GM18867 (cell line): ENCODE measurements at regions not wholly inside any gene's neighbourhood (a gene's known extent, or its start where the extent isn't known, plus 50 kb on each side); places are given as distances from the start of the nearest gene placed in this dataset.
"Not testable (repeated sequence)": the region's sequence is repeated elsewhere in the genome, so short reads cannot be mapped to it uniquely, and the experiment has no call there.

ENCODE experiments used
- ATAC-seq: cut with Tn5 transposase; IDR thresholded peaks from one replicate; pipeline ENCODE4 v1.9.1; 2021; ENCODE audit warnings: mild to moderate bottlenecking, moderate library complexity; ENCODE audit not compliant: unreplicated experiment

DNA sequence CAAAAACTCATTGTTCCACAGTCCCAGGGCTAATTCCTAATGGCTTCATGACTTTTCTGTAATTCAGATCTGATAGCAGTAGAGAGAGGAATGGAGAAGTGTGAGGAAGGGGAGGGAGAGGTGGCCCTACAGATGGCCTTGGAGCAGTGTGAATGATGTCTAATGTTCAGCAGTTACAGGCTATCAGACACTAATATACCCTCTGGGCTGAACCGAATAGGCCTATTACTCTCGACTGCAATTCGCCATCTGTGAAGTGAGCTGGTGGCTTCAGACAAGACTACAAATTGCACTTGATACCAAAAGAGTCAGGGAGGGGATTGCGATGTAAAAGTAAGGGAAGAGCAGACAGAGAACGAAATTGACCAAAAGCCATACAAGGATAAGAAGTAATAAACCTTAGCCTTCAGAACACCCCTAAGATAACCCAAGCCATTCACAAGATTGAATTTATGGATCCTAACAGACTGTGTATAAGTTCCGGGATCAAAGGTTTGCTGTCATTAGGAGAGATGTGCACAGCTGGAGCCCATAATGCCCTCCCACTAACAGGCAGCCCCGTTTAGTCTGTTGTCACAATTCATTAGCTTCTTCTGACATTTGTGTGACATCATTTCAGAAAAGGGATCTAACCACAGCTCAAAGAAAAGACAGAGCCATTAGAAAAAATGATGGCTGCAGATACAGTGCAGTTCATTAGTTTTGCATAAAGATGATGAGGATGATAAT is 642.4 kb upstream of the API5 start:
- ATAC-seq = no peak

DNA sequence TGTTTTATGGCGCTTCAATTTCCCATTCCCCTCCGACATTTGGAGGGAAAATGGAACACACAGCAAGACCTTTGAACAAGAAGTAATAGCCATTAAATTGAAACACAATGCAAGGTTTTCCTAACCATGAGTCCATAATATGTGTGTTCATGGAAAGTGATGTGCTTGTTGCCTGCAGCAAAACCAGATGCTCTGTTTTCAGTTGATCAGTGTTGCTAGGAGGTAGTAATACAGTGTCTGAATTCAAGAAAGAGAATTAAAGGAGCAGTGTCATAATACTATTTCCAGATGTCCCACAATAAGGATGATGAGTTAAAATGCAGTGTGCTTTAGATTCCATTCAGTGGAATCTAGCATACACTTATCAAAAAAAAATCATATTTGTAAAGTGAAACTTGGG is 637.4 kb upstream of the API5 start:
- no peak for ATAC-seq

DNA sequence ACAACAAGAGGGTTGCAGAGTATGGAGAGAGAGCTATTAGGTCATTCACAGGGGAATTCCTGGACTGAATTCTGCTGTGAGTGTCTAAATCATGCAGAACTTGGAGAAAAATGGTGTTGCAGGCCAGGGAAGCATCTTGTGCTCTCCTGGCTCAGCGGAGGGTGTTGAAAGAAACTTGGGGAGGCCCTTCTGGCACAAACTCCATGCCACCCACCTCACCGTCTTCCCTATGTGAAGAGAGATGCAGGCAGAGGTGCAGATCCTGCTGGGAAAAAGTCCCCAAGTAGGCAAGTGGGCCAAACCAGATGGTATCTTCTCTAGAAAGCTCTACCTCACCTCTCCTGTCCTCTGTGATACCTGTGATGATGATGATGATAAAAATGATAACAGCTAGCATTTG is 604.3 kb upstream of the API5 start:
- ATAC-seq = no peak

DNA sequence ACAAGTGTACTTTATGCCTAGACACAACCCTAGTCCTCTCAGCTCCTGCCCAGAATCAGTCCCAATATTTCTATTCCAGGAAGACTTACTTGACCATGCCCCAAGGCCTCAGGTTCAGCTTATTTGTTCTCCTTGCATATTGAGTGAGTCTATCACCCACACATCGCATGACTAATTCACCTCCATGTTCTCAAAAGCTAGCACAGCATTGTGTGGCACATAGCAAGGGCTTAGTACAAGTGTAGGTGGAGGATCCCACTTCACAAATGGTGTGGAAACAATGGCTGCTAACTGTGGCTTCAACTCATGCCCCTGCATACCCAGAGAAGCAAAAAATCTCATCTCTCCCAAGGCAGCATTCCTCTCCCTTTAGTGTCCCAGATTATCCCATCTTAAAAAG is 602.6 kb upstream of the API5 start:
- ATAC-seq = no peak

DNA sequence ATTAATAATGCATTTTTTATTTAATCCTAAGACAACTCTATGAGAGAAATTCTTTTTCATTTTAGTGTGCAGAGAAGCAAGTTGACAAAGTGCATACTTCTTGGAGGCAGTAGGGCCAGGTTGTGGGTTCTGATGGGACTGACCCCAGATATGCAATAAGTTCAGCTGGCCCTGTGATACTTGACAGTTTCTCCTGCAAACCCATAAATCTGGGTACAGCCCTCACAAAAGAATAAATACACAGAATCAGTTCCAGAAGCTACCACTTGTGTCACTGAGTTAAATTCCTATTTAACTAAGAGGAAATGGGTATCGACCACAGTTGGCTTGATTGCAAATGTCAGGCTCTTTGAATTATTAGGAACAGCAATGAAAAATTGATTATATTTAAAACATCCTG is 598.5 kb upstream of the API5 start:
- no peak for ATAC-seq

DNA sequence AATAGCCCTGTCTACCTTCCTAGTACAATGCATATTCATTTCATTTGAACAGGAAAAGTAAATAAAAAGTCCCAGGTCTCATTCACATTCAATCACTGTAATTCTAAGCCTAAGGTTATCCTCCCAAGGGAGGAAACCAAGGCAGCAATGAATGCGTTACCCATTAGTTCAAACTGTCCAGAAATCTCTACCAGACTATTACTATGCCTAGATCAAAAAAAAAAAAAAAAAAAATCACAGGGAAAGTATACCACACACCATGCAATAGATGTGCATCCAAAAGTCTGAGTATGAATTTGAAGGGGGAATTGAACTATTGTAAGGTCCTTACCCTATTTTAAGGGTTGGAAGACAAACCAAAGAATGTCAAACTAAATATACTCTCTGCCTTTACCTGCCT is 598.0 kb upstream of the API5 start:
- ATAC-seq = no peak

DNA sequence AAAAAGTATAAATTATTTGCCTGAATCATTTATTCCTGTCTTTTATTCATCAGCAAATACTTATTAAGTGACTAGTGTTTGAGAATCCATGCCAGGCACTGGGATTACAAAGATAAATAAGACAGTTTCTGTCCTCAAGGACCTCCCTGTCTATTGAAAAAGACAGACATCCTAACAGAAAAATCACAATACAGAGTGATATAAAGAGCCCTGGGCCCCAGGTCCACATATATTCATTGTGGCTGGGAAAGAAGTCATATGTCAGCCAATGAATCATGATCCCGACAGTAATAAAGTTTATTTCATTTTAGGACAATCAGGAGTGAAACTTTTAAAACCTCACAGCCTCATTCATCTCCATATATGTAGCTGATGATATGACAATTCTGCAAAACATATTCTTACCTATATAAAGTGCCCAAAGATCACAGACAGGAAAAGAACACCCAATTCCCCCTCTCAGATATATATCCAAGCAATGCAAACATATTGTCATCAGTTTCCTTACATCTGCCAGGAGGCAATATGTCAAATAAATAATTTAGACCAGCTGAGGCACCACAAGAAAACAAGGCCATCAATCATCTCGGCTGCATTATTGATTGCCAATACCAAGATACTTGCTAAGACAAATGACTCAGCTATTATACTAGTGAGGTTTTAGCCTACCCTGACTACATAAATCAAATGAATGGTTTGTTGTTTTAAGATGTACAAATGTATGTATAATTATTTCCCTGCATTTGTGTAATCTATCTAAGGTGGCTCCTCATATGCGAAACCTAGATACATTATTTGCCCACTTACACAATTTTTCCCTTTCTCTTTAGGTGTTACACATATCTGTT is 590.9 kb upstream of the API5 start:
- no peak for ATAC-seq

DNA sequence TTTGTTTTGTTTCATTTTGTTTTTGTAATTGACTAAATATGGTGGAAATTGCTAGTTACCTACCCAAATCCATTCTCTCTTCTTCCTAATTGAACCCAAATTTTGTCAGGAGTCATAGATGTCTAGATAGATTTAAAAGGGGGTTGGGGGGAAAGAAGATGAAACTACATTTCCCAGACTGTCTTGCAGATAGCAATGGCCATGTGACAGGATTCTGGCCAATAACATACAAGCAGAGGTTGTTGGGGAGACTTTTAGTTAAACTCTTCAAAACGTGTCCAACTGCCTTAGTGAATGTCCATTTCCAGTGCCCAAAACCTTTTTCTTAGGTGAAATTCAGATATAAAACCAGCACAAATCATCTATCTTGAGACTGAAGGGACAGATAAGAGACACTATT is 583.9 kb upstream of the API5 start:
- no peak for ATAC-seq

DNA sequence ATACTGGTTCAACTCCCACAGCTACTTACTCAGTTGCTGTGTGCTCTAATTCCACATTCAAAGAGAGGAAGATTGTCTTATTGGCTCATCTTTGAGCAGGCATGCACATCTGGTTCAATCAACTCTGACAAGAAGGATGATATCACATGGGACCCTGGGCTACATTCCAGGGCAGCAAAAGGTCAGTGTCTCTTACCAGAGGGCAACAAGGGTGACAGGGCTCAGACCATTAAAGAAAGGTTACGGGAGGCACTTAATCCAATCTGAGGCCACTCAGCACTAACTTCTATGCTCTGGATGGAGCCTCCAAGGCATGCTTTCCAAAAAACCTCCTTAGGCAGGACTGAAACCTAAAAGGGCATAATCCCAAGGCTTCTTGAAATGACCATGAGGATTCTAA is 549.4 kb upstream of the API5 start:
- no peak for ATAC-seq

DNA sequence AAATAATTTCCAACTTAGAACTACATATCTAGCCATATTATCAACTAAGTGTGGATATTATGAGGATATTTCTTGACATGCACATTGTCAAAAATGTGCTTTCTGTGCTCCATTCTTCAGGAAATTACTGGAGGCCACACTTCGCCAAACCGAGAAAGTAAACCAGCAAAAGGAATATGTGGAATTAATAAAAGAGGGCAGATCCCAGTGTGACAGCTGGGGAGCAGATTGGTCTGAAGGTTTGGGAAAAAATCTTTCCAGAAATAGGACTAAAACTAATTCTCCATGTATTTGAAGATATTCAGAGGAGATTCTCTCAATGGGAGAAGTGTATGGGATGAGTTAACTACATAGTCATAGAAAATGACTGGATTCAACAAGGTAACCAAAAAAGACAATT is 546.9 kb upstream of the API5 start:
- ATAC-seq = no peak

DNA sequence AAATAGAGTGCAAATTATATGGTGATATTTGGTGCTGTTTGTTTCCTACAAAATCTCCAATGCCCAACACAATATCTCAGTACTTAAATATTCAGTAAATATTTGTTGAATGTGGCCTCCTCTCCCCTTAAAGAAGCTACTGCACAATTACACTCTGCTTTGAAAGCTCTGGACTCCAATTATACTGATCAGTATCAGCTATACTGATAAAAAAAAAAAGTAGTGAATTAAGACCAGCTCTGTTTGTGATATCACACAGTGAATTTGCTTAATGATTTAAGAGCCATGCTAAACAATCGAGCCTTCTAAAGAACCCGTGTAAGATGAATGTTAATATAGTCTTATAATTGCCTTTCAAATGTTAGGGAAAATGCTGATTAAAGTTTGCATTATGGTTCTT is 543.2 kb upstream of the API5 start:
- ATAC-seq = no peak

DNA sequence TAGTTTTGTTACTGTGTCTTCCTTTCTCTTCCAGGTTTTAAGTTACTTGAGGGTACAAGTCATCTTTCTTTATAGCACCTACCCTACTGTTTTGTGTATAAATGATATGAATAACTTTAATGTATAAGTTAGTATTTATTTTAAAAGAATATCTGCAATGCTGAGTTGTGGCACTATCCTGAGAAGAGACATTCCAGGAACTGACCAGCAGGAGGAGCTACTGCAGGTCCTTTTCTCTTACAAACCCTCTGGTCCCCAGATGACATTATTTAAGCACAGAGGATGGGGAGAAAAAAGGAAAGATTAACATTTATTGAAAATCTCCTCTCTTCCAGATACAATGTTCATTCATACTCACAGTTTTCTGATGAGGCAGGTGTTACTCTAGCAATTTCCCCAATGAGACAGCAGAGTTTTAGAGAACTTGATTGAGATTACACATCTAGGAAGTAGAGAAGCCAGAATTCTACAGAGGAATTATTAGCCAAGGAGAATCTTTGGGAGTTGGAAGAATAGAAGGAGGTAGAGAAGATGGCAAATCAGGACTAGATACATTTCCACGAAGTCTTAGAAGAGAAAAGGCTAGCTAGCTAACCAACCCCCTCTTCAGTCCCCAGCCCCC is 541.2 kb upstream of the API5 start:
- peak; percentile 87 for ATAC-seq

DNA sequence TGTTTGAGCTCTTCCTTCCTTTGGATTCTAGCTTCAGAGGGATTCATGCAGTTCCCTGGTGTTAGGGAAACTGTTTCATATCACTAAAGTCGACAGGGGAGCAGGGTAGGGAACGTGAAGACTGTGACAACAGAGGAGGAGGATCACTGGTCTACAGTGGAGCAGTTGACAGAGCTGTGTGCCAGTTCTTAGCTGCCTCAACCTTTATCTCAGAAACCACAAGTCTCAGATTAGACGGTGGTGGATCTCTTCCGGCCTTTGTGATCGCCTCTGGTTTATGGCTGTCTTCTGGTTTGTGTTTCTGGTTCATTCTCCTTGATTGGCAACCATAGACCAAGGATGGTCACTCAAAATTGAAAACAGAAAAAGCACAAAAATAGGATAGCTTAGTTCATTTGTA is 538.9 kb upstream of the API5 start:
- ATAC-seq = peak; percentile 67

DNA sequence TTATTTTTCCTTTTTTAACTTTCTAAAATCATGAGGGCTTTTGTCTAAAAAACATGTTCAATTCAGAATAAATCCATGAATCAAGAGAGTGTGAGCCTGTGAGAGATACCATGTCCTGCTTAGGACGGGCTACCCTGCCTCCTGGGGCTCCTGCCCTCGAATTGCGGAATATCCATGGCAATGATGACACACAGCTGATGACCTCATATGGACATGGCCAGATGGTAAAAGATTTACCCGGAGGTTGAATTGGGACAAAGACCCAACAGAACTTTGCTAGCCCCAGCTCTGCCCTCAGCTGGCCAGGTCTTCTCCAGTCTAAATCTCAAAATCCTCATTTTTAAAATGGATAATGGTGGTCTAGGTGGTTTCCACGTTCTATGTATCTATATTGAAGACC is 538.1 kb upstream of the API5 start:
- ATAC-seq = no peak

DNA sequence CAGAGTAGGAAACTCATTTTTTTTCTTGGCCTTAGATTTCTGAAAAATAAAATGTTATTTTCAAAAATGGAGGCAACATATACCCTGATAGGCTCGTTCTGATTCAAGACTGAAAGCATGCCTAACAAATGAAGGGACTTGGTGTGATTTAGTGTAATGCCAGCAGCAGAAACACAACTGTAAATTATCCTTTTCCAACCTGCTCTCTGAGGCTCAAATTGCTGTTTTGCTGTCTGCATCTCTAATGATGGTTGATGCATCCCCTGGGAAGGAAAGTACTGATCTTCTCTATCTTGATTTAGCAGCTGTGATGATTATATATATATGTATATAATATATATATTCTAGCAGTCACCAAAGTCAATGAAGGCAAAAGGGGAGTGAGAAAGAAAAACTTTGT is 537.2 kb upstream of the API5 start:
- no peak for ATAC-seq

DNA sequence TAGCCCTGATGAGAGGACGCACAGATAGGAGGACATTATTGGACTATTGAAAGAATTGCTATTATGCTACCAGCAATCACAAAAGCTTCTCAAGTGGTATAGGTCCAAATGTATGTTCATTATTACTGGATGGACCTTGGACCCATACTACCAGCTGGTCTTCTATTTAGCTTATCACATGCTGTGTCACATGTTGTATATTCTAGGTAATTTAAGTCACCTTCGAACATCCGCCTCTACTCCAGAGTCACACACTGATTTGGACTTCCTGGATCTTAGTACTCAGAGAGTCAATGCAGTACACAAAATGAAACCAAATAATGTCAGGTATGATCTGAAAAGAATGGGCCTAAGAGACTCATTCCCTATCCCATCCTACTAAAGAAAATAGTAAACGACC is 534.0 kb upstream of the API5 start:
- ATAC-seq = no peak

DNA sequence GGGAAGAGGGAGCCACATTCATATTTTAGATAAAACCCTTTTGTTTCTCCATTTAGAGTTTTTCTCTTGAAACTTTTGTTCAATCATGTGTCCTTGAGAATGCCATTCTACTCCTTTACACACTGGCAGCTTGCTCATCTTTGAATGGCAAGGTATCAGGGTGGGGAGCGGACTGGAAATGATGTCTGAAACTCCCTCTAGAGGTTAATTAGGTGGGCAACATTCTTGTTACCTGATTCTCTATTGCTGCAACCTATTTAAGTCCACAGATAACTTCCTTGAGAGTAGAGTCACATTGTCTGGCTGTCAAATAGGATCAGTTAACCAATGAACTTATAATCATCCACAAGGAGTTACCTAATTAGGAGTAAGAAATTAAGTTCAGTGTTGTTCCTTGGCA is 533.6 kb upstream of the API5 start:
- no peak for ATAC-seq

DNA sequence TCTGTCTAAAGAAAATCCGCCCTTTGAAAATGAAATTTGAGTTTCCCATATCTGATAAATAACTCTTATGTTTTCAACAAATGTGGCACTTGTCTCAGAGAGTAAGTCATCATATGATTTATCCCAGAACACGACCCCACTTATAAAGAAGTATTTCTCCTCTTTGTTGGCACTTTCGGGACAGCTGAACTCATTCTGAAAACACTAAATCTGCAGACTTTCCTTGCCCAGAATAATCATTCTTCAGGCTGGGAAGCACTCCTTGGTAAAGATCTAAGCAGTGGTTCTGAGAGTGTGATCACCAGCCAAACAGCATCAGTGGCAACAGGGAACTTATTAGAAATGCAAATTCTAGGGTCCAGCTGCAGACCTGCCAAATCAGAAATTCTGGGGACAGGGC is 532.2 kb upstream of the API5 start:
- ATAC-seq = no peak

DNA sequence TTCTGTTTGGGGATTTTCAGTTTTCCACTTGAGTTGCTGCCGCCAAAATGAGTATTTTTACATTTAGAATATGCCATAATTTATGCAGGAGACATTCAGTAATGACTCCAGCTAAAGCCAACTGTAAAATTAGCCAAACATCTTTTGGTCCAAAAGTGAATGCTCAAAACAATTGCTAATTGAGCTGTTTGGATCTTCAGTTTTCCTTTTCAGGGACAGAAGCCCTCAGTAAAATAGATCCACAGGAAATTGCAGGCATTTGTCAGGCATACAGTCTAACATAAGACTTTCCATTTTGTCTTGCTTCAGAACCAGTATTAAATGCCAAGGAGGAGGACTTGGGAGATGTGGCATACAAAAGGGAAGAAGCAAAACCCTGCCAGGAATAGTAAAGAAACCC is 524.8 kb upstream of the API5 start:
- ATAC-seq = no peak

DNA sequence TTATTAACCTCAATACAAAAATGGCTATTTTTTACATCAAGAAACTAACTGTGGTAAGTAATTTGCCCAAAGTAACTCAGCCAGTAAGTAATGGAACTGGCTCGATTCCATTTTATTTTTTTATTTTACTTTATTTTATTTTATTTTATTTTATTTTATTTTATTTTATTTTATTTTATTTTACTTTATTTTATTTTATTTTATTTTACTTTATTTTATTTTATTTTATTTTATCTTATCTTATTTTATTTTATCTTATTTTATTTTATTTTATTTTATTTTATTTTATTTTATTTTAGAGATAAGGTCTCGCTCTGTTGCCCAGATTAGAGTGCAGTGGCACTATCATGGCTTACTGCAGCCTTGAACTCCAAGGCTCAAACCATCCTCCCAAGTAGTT is 516.3 kb upstream of the API5 start:
- not testable (repeated sequence) for ATAC-seq

DNA sequence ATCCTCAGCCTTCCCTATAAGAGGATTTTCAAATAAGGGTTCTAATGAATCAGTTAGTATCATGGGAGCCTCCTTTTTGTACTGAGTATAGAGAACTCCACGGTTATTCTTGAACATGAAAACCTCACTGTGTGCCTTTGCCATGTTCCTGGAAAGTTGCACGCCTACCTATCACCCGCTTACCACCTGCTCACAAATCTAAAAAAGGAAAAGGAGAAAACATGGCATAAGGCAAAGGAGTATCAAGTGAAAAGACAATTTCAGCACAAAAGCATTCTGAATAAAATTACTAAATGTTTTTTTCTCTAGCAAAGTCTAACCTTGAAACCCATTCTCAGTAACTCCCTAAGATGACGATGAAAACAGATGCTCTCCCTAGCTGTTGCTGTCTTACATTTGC is 511.8 kb upstream of the API5 start:
- ATAC-seq = no peak
